Mucosa of rectum (tissue), 2 donors: ENCODE measurements at regions not wholly inside any gene's neighbourhood (a gene's known extent, or its start where the extent isn't known, plus 50 kb on each side); places are given as distances from the start of the nearest gene placed in this dataset.

Source experiments
- H3K27ac ChIP-seq, 2 donors: one replicate each; pipeline ENCODE4 v1.7.0; 2013; ENCODE audit warnings: inconsistent platforms in 2 of 2, low read depth in 2 of 2, low read length in 2 of 2
- H3K27me3 ChIP-seq, 2 donors: one replicate each; pipeline ENCODE4 v1.7.0; 2013; ENCODE audit warnings: low read length in 2 of 2; ENCODE audit not compliant: control insufficient read depth in 2 of 2, insufficient read depth in 2 of 2
- H3K36me3 ChIP-seq, 2 donors: one replicate each; pipeline ENCODE4 v1.7.0; 2013; ENCODE audit warnings: low read length in 2 of 2; ENCODE audit not compliant: control insufficient read depth in 2 of 2, insufficient read depth in 2 of 2
- H3K4me1 ChIP-seq, 2 donors: one replicate each; pipeline ENCODE4 v1.7.0; 2013; ENCODE audit warnings: low read length in 2 of 2, mild to moderate bottlenecking in 1 of 2; ENCODE audit not compliant: control insufficient read depth in 2 of 2, insufficient read depth in 2 of 2
- H3K4me3 ChIP-seq, 2 donors: one replicate each; pipeline ENCODE4 v1.7.0; 2013; ENCODE audit warnings: low read length in 2 of 2
- H3K9ac ChIP-seq, 2 donors: one replicate each; pipeline ENCODE4 v1.7.0; 2013; ENCODE audit warnings: low read length in 2 of 2, low read depth in 1 of 2, mild to moderate bottlenecking in 1 of 2
- H3K9me3 ChIP-seq, 2 donors: one replicate each; pipeline ENCODE4 v1.7.0; 2013; ENCODE audit warnings: low read length in 2 of 2; ENCODE audit not compliant: control insufficient read depth in 2 of 2
- donor health status: healthy.
- donor health status: Normal muscosa, but diverticular disease.

GRCh38 chr20:20843982-20844381 is 131.5 kb upstream of the RALGAPA2 start:
- H3K27me3 ChIP-seq, result no peaks in the 10 kb centered on the region
- H3K4me1 ChIP-seq, result no peaks in the 10 kb centered on the region
- H3K27ac ChIP-seq, result no peak overlapping the region
- H3K9me3 ChIP-seq, result no peaks in the 10 kb centered on the region
- H3K9ac ChIP-seq, result no peak overlapping the region
- H3K4me3 ChIP-seq, result no peak overlapping the region
- no peaks in the 10 kb centered on the region for H3K36me3 ChIP-seq

GRCh38 chr20:20839771-20840170 is 127.3 kb upstream of the RALGAPA2 start:
- peaks cover 0 to 2% of the 10 kb centered on the region in 2 donors for H3K27me3 ChIP-seq
- H3K4me3 ChIP-seq, result no peak overlapping the region
- H3K9ac ChIP-seq, result no peak overlapping the region
- no peaks in the 10 kb centered on the region for H3K36me3 ChIP-seq
- H3K4me1 ChIP-seq, result no peaks in the 10 kb centered on the region
- no peak overlapping the region for H3K27ac ChIP-seq
- no peaks in the 10 kb centered on the region for H3K9me3 ChIP-seq

GRCh38 chr20:20837574-20838021 is 125.2 kb upstream of the RALGAPA2 start:
- Histone ChIP-seq H3K36me3 (no peaks in the 10 kb centered on the region), H3K9me3 (no peaks in the 10 kb centered on the region), H3K27me3 (peaks cover 0 to 7% of the 10 kb centered on the region in 2 donors), H3K4me1 (no peaks in the 10 kb centered on the region), H3K27ac (no peak overlapping the region), H3K9ac (no peak overlapping the region), H3K4me3 (no peak overlapping the region)

- H3K27me3 ChIP-seq, result peaks cover 0 to 7% of the 10 kb centered on the region in 2 donors
- no peak overlapping the region for H3K9ac ChIP-seq
- H3K27ac ChIP-seq, result no peak overlapping the region
- no peak overlapping the region for H3K4me3 ChIP-seq
- H3K36me3 ChIP-seq, result no peaks in the 10 kb centered on the region
- H3K4me1 ChIP-seq, result no peaks in the 10 kb centered on the region
- no peaks in the 10 kb centered on the region for H3K9me3 ChIP-seq
These were observed 124.4 kb upstream of the RALGAPA2 start for GRCh38 chr20:20836836-20837235.

GRCh38 chr20:20835897-20836296 is 123.5 kb upstream of the RALGAPA2 start:
- H3K4me1 ChIP-seq, result no peaks in the 10 kb centered on the region
- H3K27ac ChIP-seq, result no peak overlapping the region
- no peak overlapping the region for H3K9ac ChIP-seq
- no peaks in the 10 kb centered on the region for H3K36me3 ChIP-seq
- H3K9me3 ChIP-seq, result no peaks in the 10 kb centered on the region
- H3K4me3 ChIP-seq, result no peak overlapping the region
- peaks cover 0 to 7% of the 10 kb centered on the region in 2 donors for H3K27me3 ChIP-seq

- H3K9me3 ChIP-seq, result no peaks in the 10 kb centered on the region
- no peaks in the 10 kb centered on the region for H3K36me3 ChIP-seq
- H3K27me3 ChIP-seq, result peaks cover 0 to 7% of the 10 kb centered on the region in 2 donors
- H3K4me3 ChIP-seq, result no peak overlapping the region
- H3K27ac ChIP-seq, result no peak overlapping the region
- no peak overlapping the region for H3K9ac ChIP-seq
- no peaks in the 10 kb centered on the region for H3K4me1 ChIP-seq
These were observed 121.6 kb upstream of the RALGAPA2 start for GRCh38 chr20:20834008-20834407.

GRCh38 chr20:20832715-20833114 is 120.3 kb upstream of the RALGAPA2 start:
- H3K4me1 ChIP-seq, result no peaks in the 10 kb centered on the region
- H3K4me3 ChIP-seq, result no peak overlapping the region
- H3K9ac ChIP-seq, result no peak overlapping the region
- H3K36me3 ChIP-seq, result no peaks in the 10 kb centered on the region
- H3K27ac ChIP-seq, result no peak overlapping the region
- no peaks in the 10 kb centered on the region for H3K9me3 ChIP-seq
- H3K27me3 ChIP-seq, result peaks cover 0 to 7% of the 10 kb centered on the region in 2 donors

GRCh38 chr20:20831794-20832193 is 119.3 kb upstream of the RALGAPA2 start:
- H3K4me1 ChIP-seq, result no peaks in the 10 kb centered on the region
- H3K36me3 ChIP-seq, result no peaks in the 10 kb centered on the region
- H3K4me3 ChIP-seq, result no peak overlapping the region
- H3K9me3 ChIP-seq, result no peaks in the 10 kb centered on the region
- no peak overlapping the region for H3K27ac ChIP-seq
- H3K27me3 ChIP-seq, result peaks cover 0 to 10% of the 10 kb centered on the region in 2 donors
- no peak overlapping the region for H3K9ac ChIP-seq

GRCh38 chr20:20829681-20830080 is 117.2 kb upstream of the RALGAPA2 start:
- Histone ChIP-seq H3K4me1 (peaks cover 2 to 3% of the 10 kb centered on the region in 2 donors), H3K9ac (no peak overlapping the region), H3K27me3 (peaks cover 0 to 10% of the 10 kb centered on the region in 2 donors), H3K27ac (no peak overlapping the region), H3K36me3 (no peaks in the 10 kb centered on the region), H3K4me3 (no peak overlapping the region), H3K9me3 (no peaks in the 10 kb centered on the region)

- Histone ChIP-seq H3K27me3 (peaks cover 0 to 4% of the 10 kb centered on the region in 2 donors), H3K4me1 (peaks cover 2 to 3% of the 10 kb centered on the region in 2 donors), H3K27ac (no peak overlapping the region), H3K4me3 (no peak overlapping the region), H3K36me3 (no peaks in the 10 kb centered on the region), H3K9me3 (no peaks in the 10 kb centered on the region), H3K9ac (no peak overlapping the region)
These were observed 115.7 kb upstream of the RALGAPA2 start for GRCh38 chr20:20827992-20828597.
